ENCODE measurements at regions not wholly inside any gene's neighbourhood (a gene's known extent, or its start where the extent isn't known, plus 50 kb on each side); places are given as distances from the start of the nearest gene placed in this dataset.

- Histone ChIP-seq H3K27ac (no peak overlapping the region), H3K4me3 (ENCODE audit: low read depth, low read length) (no peak overlapping the region), H3K9me3 (ENCODE audit: severe bottlenecking) (no peaks in the 10 kb centered on the region), H3K36me3 (no peaks in the 10 kb centered on the region), H3K27me3 (ENCODE audit: insufficient read depth, low read depth, severe bottlenecking) (no peaks in the 10 kb centered on the region)
- TF ChIP-seq CTCF (IDR thresholded peaks at IDR 0.05; ENCODE audit: low read depth, low read length) = no peak
- no peak for DNase-seq
Measured at GRCh38 chr16:86202267-86202666, 303.3 kb downstream of the IRF8 start.

DNA sequence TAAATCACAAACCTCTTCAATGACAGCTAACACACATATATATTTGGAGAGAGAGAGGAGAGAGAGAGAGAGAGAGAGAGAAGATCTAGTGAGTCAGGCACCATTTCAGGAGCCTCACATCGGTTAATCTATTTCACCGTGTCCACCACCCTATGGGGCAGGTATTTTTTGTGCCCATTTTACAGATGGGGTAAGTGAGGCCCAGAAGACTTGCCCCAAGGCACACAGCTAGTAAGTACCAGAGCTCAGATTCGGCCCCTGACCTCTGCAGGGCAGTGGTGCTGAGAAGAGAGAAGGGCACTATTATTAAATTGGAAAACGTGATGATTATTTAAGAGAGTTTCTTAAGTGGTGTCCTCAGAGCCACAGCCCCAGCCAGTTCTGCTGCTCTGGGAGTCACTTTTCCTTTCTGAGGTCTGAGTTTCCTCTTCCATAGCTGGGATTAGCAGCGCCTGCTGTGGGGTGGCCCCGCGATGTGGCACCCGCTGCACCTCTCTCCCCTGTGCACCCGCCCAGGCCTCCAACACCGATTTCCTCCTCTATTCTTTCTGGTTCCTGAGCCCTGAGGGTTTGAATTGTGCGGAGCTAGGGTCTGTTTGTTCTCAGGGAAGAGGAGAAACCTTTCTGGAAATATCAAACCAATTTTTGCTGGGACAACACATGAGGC, 303.9 kb downstream of the IRF8 start:
- no peaks in the 10 kb centered on the region for H3K27me3 ChIP-seq (ENCODE audit: insufficient read depth, low read depth, severe bottlenecking)

GRCh38 chr16:86203557-86204275, 304.8 kb downstream of the IRF8 start:
- Histone ChIP-seq H3K36me3 (no peaks in the 10 kb centered on the region), H3K27ac (no peak overlapping the region), H3K4me3 (ENCODE audit: low read depth, low read length) (no peak overlapping the region), H3K9me3 (ENCODE audit: severe bottlenecking) (no peaks in the 10 kb centered on the region), H3K27me3 (ENCODE audit: insufficient read depth, low read depth, severe bottlenecking) (no peaks in the 10 kb centered on the region)
- no peak for TF ChIP-seq CTCF (IDR thresholded peaks at IDR 0.05; ENCODE audit: low read depth, low read length)
- DNase-seq = no peak

More for the DNA sequence above, 303.9 kb downstream of the IRF8 start:
- Histone ChIP-seq H3K27ac (no peak overlapping the region), H3K36me3 (no peaks in the 10 kb centered on the region), H3K9me3 (ENCODE audit: severe bottlenecking) (no peaks in the 10 kb centered on the region), H3K4me3 (ENCODE audit: low read depth, low read length) (no peak overlapping the region)
- no peak for DNase-seq
- TF ChIP-seq CTCF (IDR thresholded peaks at IDR 0.05; ENCODE audit: low read depth, low read length) = no peak

- H3K9me3 ChIP-seq (ENCODE audit: severe bottlenecking) = no peaks in the 10 kb centered on the region
- H3K27ac ChIP-seq = peak overlapping the region; percentile 50
- TF ChIP-seq CTCF (IDR thresholded peaks at IDR 0.05; ENCODE audit: low read depth, low read length) = no peak
- H3K4me3 ChIP-seq (ENCODE audit: low read depth, low read length) = no peak overlapping the region
- no peaks in the 10 kb centered on the region for H3K27me3 ChIP-seq (ENCODE audit: insufficient read depth, low read depth, severe bottlenecking)
- no peaks in the 10 kb centered on the region for H3K36me3 ChIP-seq
- peak; percentile 77 for DNase-seq
Measured at GRCh38 chr16:86205521-86206245, 304.6 kb upstream of the FOXF1 start.

- Histone ChIP-seq H3K27me3 (ENCODE audit: insufficient read depth, low read depth, severe bottlenecking) (no peaks in the 10 kb centered on the region), H3K36me3 (no peaks in the 10 kb centered on the region), H3K4me3 (ENCODE audit: low read depth, low read length) (no peak overlapping the region), H3K9me3 (ENCODE audit: severe bottlenecking) (no peaks in the 10 kb centered on the region), H3K27ac (no peak overlapping the region)
- DNase-seq = no peak
- no peak for TF ChIP-seq CTCF (IDR thresholded peaks at IDR 0.05; ENCODE audit: low read depth, low read length)
Measured at GRCh38 chr16:86207350-86207749, 303.0 kb upstream of the FOXF1 start.
